Hepatocyte (in vitro differentiated cells): ENCODE measurements at regions not wholly inside any gene's neighbourhood (a gene's known extent, or its start where the extent isn't known, plus 50 kb on each side); places are given as distances from the start of the nearest gene placed in this dataset.

Experiments used
- DNase-seq: peaks from one replicate; pipeline ENCODE4 v3.0.0-alpha.2; 2016; ENCODE audit warnings: low spot score
- H2AFZ ChIP-seq: fragments of 200-600 bp; sonication (generic); 2 replicates; pipeline ENCODE4 v1.6.0; 2016; ENCODE audit warnings: antibody characterized with exemption, mild to moderate bottlenecking
- H3K27ac ChIP-seq: fragments of 200-600 bp; sonication (generic); 2 replicates; pipeline ENCODE4 v1.5.1; 2016; ENCODE audit warnings: mild to moderate bottlenecking
- H3K27me3 ChIP-seq: fragments of 200-600 bp; sonication (generic); 2 replicates; pipeline ENCODE4 v1.6.1; 2016
- H3K36me3 ChIP-seq: fragments of 200-600 bp; sonication (generic); replicated peaks from 2 replicates; pipeline ENCODE4 v1.5.1; 2016; ENCODE audit warnings: low read depth; ENCODE audit not compliant: insufficient read depth
- H3K4me1 ChIP-seq: fragments of 200-600 bp; sonication (generic); 2 replicates; pipeline ENCODE4 v1.5.1; 2016; ENCODE audit warnings: mild to moderate bottlenecking, moderate library complexity; ENCODE audit not compliant: insufficient read depth
- H3K4me2 ChIP-seq: fragments of 200-600 bp; sonication (generic); 2 replicates; pipeline ENCODE4 v1.6.0; 2016
- H3K4me3 ChIP-seq: fragments of 200-600 bp; sonication (generic); 2 replicates; pipeline ENCODE4 v1.5.1; 2016; ENCODE audit warnings: mild to moderate bottlenecking
- H3K79me2 ChIP-seq: fragments of 200-600 bp; sonication (generic); 2 replicates; pipeline ENCODE4 v1.6.0; 2017; ENCODE audit warnings: mild to moderate bottlenecking
- H3K9me2 ChIP-seq: fragments of 200-600 bp; sonication (generic); replicated peaks from 2 replicates; pipeline ENCODE4 v1.6.0; 2017; ENCODE audit warnings: mild to moderate bottlenecking; ENCODE audit not compliant: insufficient read depth
- H3K9me3 ChIP-seq: fragments of 200-600 bp; sonication (generic); 2 replicates; pipeline ENCODE4 v1.5.1; 2016; ENCODE audit warnings: low read depth, mild to moderate bottlenecking
- H4K20me1 ChIP-seq: fragments of 200-600 bp; sonication (generic); 2 replicates; pipeline ENCODE4 v1.6.0; 2016; ENCODE audit warnings: mild to moderate bottlenecking; ENCODE audit not compliant: insufficient read depth, poor library complexity, severe bottlenecking
- CTCF ChIP-seq: fragments of 200-600 bp; sonication (generic); IDR thresholded peaks from 2 replicates; pipeline ENCODE4 v1.5.1; 2016; ENCODE audit warnings: antibody characterized with exemption, mild to moderate bottlenecking; ENCODE audit not compliant: poor library complexity
- EZH2 ChIP-seq: fragments of 200-600 bp; sonication (generic); IDR thresholded peaks from 2 replicates; pipeline ENCODE4 v1.6.1; 2016; ENCODE audit warnings: antibody characterized with exemption, mild to moderate bottlenecking, borderline replicate concordance
- EZH2phosphoT487 ChIP-seq: fragments of 200-600 bp; sonication (generic); IDR thresholded peaks from one replicate; pipeline ENCODE4 v1.6.1; 2018; ENCODE audit warnings: antibody characterized with exemption, mild to moderate bottlenecking, low read depth, moderate library complexity; ENCODE audit not compliant: unreplicated experiment, severe bottlenecking
- WGBS: methylation state at CpG from one replicate; pipeline ENCODE4 v1.1.6; 2016; ENCODE audit warnings: low lambda C conversion rate; ENCODE audit errors: missing lambda C conversion rate; 5-methylcytosine and 5-hydroxymethylcytosine counted together

- no peak overlapping the region for H3K4me2 ChIP-seq
- no peaks in the 10 kb centered on the region for H3K4me1 ChIP-seq
- H3K36me3 ChIP-seq, result no peaks in the 10 kb centered on the region
- H3K9me2 ChIP-seq, result no peaks in the 10 kb centered on the region
- H4K20me1 ChIP-seq, result no peaks in the 10 kb centered on the region
- no peak overlapping the region for H3K4me3 ChIP-seq
- no peaks in the 10 kb centered on the region for H3K27me3 ChIP-seq
- H3K9me3 ChIP-seq, result no peaks in the 10 kb centered on the region
- H2AFZ ChIP-seq, result no peak overlapping the region
- no peak overlapping the region for H3K27ac ChIP-seq
- no peaks in the 10 kb centered on the region for H3K79me2 ChIP-seq
- DNase-seq, result no peak
- TF ChIP-seq EZH2phosphoT487 (no peak), EZH2 (no peak), CTCF (no peak)
Measured at GRCh38 chr18:44117821-44118220, 562.9 kb upstream of the SETBP1 start.

- H2AFZ ChIP-seq, result no peak overlapping the region
- no peak for TF ChIP-seq EZH2
- TF ChIP-seq EZH2phosphoT487, result no peak
- no peak for TF ChIP-seq CTCF
- no peaks in the 10 kb centered on the region for H3K9me2 ChIP-seq
- no peak overlapping the region for H3K4me2 ChIP-seq
- DNase-seq, result no peak
- WGBS, result 45% methylated on average over 2 of the region's 2 CpGs
- no peak overlapping the region for H3K4me3 ChIP-seq
- H3K27ac ChIP-seq, result no peak overlapping the region
- H3K79me2 ChIP-seq, result no peaks in the 10 kb centered on the region
- no peaks in the 10 kb centered on the region for H3K27me3 ChIP-seq
- H3K9me3 ChIP-seq, result no peaks in the 10 kb centered on the region
- no peaks in the 10 kb centered on the region for H4K20me1 ChIP-seq
- H3K36me3 ChIP-seq, result no peaks in the 10 kb centered on the region
- no peaks in the 10 kb centered on the region for H3K4me1 ChIP-seq
Measured at GRCh38 chr18:44119607-44120006, 561.1 kb upstream of the SETBP1 start.

- 75% methylated on average over 2 of the region's 2 CpGs for WGBS
- Histone ChIP-seq H3K9me3 (no peaks in the 10 kb centered on the region), H3K27me3 (no peaks in the 10 kb centered on the region), H3K4me3 (no peak overlapping the region), H3K4me2 (no peak overlapping the region), H3K9me2 (no peaks in the 10 kb centered on the region), H3K4me1 (no peaks in the 10 kb centered on the region), H2AFZ (no peak overlapping the region), H3K79me2 (no peaks in the 10 kb centered on the region), H3K27ac (no peak overlapping the region), H4K20me1 (no peaks in the 10 kb centered on the region), H3K36me3 (no peaks in the 10 kb centered on the region)
- no peak for TF ChIP-seq CTCF
- no peak for TF ChIP-seq EZH2
- no peak for TF ChIP-seq EZH2phosphoT487
- no peak for DNase-seq
Measured at GRCh38 chr18:44123743-44124142, 556.9 kb upstream of the SETBP1 start.

GRCh38 chr18:44125446-44125845 lies 555.2 kb upstream of the SETBP1 start:
- no peak for DNase-seq
- H3K27me3 ChIP-seq, result no peaks in the 10 kb centered on the region
- H4K20me1 ChIP-seq, result no peaks in the 10 kb centered on the region
- H3K27ac ChIP-seq, result no peak overlapping the region
- no peak for TF ChIP-seq CTCF
- no peaks in the 10 kb centered on the region for H3K4me1 ChIP-seq
- no peaks in the 10 kb centered on the region for H3K9me2 ChIP-seq
- no peaks in the 10 kb centered on the region for H3K79me2 ChIP-seq
- H2AFZ ChIP-seq, result no peak overlapping the region
- no peak overlapping the region for H3K4me3 ChIP-seq
- H3K4me2 ChIP-seq, result no peak overlapping the region
- H3K36me3 ChIP-seq, result no peaks in the 10 kb centered on the region
- no peaks in the 10 kb centered on the region for H3K9me3 ChIP-seq
- 94% methylated on average over 3 of the region's 3 CpGs for WGBS
